GM12878 (cell line): ENCODE measurements at regions not wholly inside any gene's neighbourhood (a gene's known extent, or its start where the extent isn't known, plus 50 kb on each side); places are given as distances from the start of the nearest gene placed in this dataset.

Source experiments
- ATAC-seq: fragments of 200-7000 bp; cut with Tn5 transposase; 3 replicates; pipeline ENCODE4 v1.9.1; 2020; ENCODE audit warnings: mild to moderate bottlenecking, moderate library complexity
- BruUV-seq: library from RNA; stranded (reverse); fragments of 400-500 nt; replicated peaks from 2 replicates; lab custom pipeline; 2021; lab: Mats Ljungman, UMichigan
- CTCF ChIA-PET: fragments of 300-600 bp; sonication (Branson Sonifier 250); formaldehyde crosslinking; extraction: SDS; loops from one replicate; lab custom pipeline; 2021; ENCODE audit warnings: inconsistent platforms; lab: Yijun Ruan, JAX
- POLR2A ChIA-PET: fragments of 350-600 bp; formaldehyde crosslinking; extraction: SDS; loops from one replicate; lab custom pipeline; 2021; ENCODE audit warnings: inconsistent platforms; lab: Charles Lee
- RAD21 ChIA-PET: fragments of 300-600 bp; sonication (Branson Sonifier 250); formaldehyde crosslinking; loops from one replicate; lab custom pipeline; 2023; ENCODE audit warnings: antibody characterized with exemption; ENCODE audit not compliant: unreplicated experiment; lab: Charles Lee
- SMC1A ChIA-PET: fragments of 300-600 bp; sonication (Branson Sonifier 250); formaldehyde crosslinking; loops from one replicate; lab custom pipeline; 2023; ENCODE audit not compliant: unreplicated experiment, uncharacterized antibody; lab: Charles Lee
- DNase-seq: peaks from one replicate; pipeline ENCODE4 v3.0.0-alpha.2; 2011; ENCODE audit warnings: low read depth, low spot score
- FAIRE-seq: peaks from 3 replicates; lab custom pipeline; 2011; peaks lifted over from hg19 to GRCh38; lab: Jason Lieb, UNC
- H2AFZ ChIP-seq: 2 replicates; pipeline ENCODE4 v1.6.0; 2011; ENCODE audit warnings: low read depth, low read length, control low read depth; ENCODE audit not compliant: control insufficient read depth
- H3K27ac ChIP-seq: 2 replicates; pipeline ENCODE4 v1.5.1; 2011; ENCODE audit warnings: control low read depth; ENCODE audit not compliant: control insufficient read depth, insufficient read depth
- H3K27me3 ChIP-seq, 2 experiments: replicated peaks in 1 of 2; 2 replicates each; pipeline versions ENCODE4 v1.6.0 to v1.6.1; 2011; ENCODE audit warnings: low read length in 1 of 2; ENCODE audit not compliant: control insufficient read depth in 2 of 2, insufficient read depth in 2 of 2
- H3K36me3 ChIP-seq, 2 experiments: 2 replicates each; pipeline ENCODE4 v1.5.1; 2011; ENCODE audit warnings: low read length in 1 of 2; ENCODE audit not compliant: control insufficient read depth in 2 of 2, insufficient read depth in 2 of 2
- H3K4me1 ChIP-seq: 2 replicates; pipeline ENCODE4 v1.6.1; 2011; ENCODE audit warnings: mild to moderate bottlenecking, low read length, moderate library complexity, mixed read lengths; ENCODE audit not compliant: control insufficient read depth, insufficient read depth
- H3K4me2 ChIP-seq: 2 replicates; pipeline ENCODE4 v1.6.0; 2011; ENCODE audit warnings: control low read depth; ENCODE audit not compliant: control insufficient read depth, insufficient read depth
- H3K4me3 ChIP-seq: fragments of 200-600 bp; sonication (generic); 2 replicates; pipeline ENCODE4 v1.5.1; 2016
- H3K79me2 ChIP-seq: 2 replicates; pipeline ENCODE4 v1.6.0; 2011; ENCODE audit warnings: low read length; ENCODE audit not compliant: control insufficient read depth, insufficient read depth
- H3K9ac ChIP-seq: 2 replicates; pipeline ENCODE4 v1.8.0; 2011; ENCODE audit warnings: low read length, control low read depth, mixed read lengths; ENCODE audit not compliant: control insufficient read depth, insufficient read depth
- H3K9me3 ChIP-seq: replicated peaks from 3 replicates; pipeline ENCODE4 v1.5.1; 2011; ENCODE audit warnings: mild to moderate bottlenecking, low read length; ENCODE audit not compliant: control insufficient read depth, insufficient read depth
- H4K20me1 ChIP-seq: 2 replicates; pipeline ENCODE4 v1.6.0; 2011; ENCODE audit not compliant: control insufficient read depth, insufficient read depth
- BMI1 ChIP-seq: fragments of 450-650 bp; IDR thresholded peaks from 2 replicates; pipeline ENCODE4 v1.6.1; 2016; ENCODE audit warnings: mild to moderate bottlenecking, moderate library complexity, borderline replicate concordance
- CHD4 ChIP-seq: fragments of 200-600 bp; sonication (generic); IDR thresholded peaks from 2 replicates; pipeline ENCODE4 v1.6.1; 2016; ENCODE audit warnings: mild to moderate bottlenecking
- EZH2 ChIP-seq: IDR thresholded peaks from 2 replicates; pipeline ENCODE4 v1.6.1; 2012; ENCODE audit warnings: low read depth, mild to moderate bottlenecking, control low read depth, inconsistent platforms, low read length, borderline replicate concordance; ENCODE audit not compliant: control insufficient read depth
- HDAC6 ChIP-seq: fragments of 200-600 bp; sonication (generic); IDR thresholded peaks from one replicate; pipeline ENCODE4 v1.8.0; 2017; ENCODE audit warnings: antibody characterized with exemption; ENCODE audit not compliant: unreplicated experiment
- LARP7 ChIP-seq: fragments of 450-650 bp; IDR thresholded peaks from 2 replicates; pipeline ENCODE4 v1.6.1; 2017; ENCODE audit warnings: mild to moderate bottlenecking
- MEF2B ChIP-seq: fragments of 450-650 bp; IDR thresholded peaks from 2 replicates; pipeline ENCODE4 v1.6.1; 2018; ENCODE audit warnings: mild to moderate bottlenecking, moderate library complexity; ENCODE audit not compliant: partially characterized antibody, poor library complexity, severe bottlenecking
- MYB ChIP-seq: fragments of 150-350 bp; IDR thresholded peaks from 2 replicates; pipeline ENCODE4 v1.6.1; 2014; ENCODE audit warnings: mild to moderate bottlenecking, low read depth, low read length, borderline replicate concordance
- NBN ChIP-seq: fragments of 450-650 bp; IDR thresholded peaks from 2 replicates; pipeline ENCODE4 v1.6.1; 2016
- POLR2AphosphoS5 ChIP-seq: IDR thresholded peaks from 2 replicates; pipeline ENCODE4 v1.6.1; 2011; ENCODE audit warnings: mild to moderate bottlenecking, low read length, inconsistent platforms
- RBBP5 ChIP-seq: fragments of 200-600 bp; sonication (generic); conservative IDR thresholded peaks from 2 replicates; pipeline ENCODE4 v1.6.1; 2016
- SIX5 ChIP-seq: IDR thresholded peaks from 2 replicates; pipeline ENCODE4 v1.6.1; 2011; ENCODE audit warnings: mild to moderate bottlenecking, low read depth, low read length, moderate library complexity; ENCODE audit not compliant: severe bottlenecking
- STAT3 ChIP-seq: IDR thresholded peaks from 2 replicates; pipeline ENCODE4 v1.6.1; 2011; ENCODE audit warnings: low read depth, low read length, improper control_type of control experiment
- SUZ12 ChIP-seq: fragments of 200-600 bp; sonication (generic); IDR thresholded peaks from one replicate; pipeline ENCODE4 v1.6.1; 2018; ENCODE audit warnings: antibody characterized with exemption, mild to moderate bottlenecking; ENCODE audit not compliant: unreplicated experiment
- TCF7 ChIP-seq: IDR thresholded peaks from 2 replicates; pipeline ENCODE4 v1.6.1; 2014; ENCODE audit warnings: antibody characterized with exemption, borderline replicate concordance
- WRNIP1 ChIP-seq: IDR thresholded peaks from 2 replicates; pipeline ENCODE4 v1.6.1; 2011; ENCODE audit warnings: low read depth, low read length, improper control_type of control experiment, borderline replicate concordance
- WGBS: methylation state at CpG from one replicate; pipeline ENCODE4 v1.1.6; 2016; ENCODE audit warnings: low lambda C conversion rate; ENCODE audit not compliant: insufficient replicate concordance, insufficient coverage; ENCODE audit errors: missing lambda C conversion rate; 5-methylcytosine and 5-hydroxymethylcytosine counted together
- in situ Hi-C: fragments of 300-500 bp; cut with MboI; formaldehyde crosslinking; loops from 9 replicates; pipeline ENCODE4 v1.14.3; 2018; ENCODE audit warnings: mixed read lengths
- intact Hi-C: fragments of 100-400 bp; cut with micrococcal nuclease; formaldehyde crosslinking; loops from one replicate; pipeline ENCODE4 v1.14.2; 2022; ENCODE audit not compliant: unreplicated experiment

- SMC1A ChIA-PET = interaction anchor here (1.3 to 1.8 kb wide), 3 partner anchors 14 to 121 kb away, joined by 3 to 4 read pairs (median 3); no protein-coding TSS in a partner anchor
- peaks cover 9% of the 10 kb centered on the region for H3K4me1 ChIP-seq
- BruUV-seq = no TSS peak
- H4K20me1 ChIP-seq = no peaks in the 10 kb centered on the region
- no peak overlapping the region for H3K4me2 ChIP-seq
- H3K36me3 ChIP-seq = no peaks in the 10 kb centered on the region
- FAIRE-seq (no peak), DNase-seq (no peak), ATAC-seq (no peak)
- intact Hi-C loops (no loop called here), in situ Hi-C loops (no loop called here)
- no peak overlapping the region for H2AFZ ChIP-seq
- POLR2A ChIA-PET = no interaction called here
- RAD21 ChIA-PET = no interaction called here
- 26% methylated on average over 3 of the region's 3 CpGs for WGBS
- H3K4me3 ChIP-seq = no peak overlapping the region
- no peaks in the 10 kb centered on the region for H3K27me3 ChIP-seq
- no peaks in the 10 kb centered on the region for H3K79me2 ChIP-seq
- H3K9ac ChIP-seq = no peak overlapping the region
- H3K9me3 ChIP-seq = no peaks in the 10 kb centered on the region
- no peak overlapping the region for H3K27ac ChIP-seq
- TF ChIP-seq SUZ12 (no peak), STAT3 (no peak)
- CTCF ChIA-PET = interaction anchor here (1.1 kb wide), 1 partner anchor 38 kb away, joined by 3 read pairs; no protein-coding TSS in a partner anchor
Measured at GRCh38 chr4:90030953-90031352, 96.2 kb upstream of the CCSER1 start.

DNA sequence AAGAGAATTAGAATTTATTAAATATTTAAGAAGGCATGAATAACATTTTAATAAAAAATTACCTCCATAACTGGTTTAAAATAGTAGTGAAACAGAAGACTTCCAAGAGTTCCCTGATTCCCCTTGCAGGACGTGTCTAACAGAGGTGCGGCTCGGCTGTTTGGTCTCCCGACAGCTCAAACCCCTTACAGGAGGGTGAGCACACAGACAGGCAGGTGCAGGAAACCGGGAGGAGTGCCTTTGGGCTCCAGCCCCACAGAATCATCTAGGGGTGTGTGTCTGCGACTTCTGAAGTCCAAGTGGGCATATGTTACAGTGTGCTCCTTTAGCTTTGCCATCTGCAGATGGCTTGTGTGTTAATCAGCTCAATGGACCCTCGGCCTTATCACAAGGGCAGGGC, 88.1 kb upstream of the CCSER1 start:
- Histone ChIP-seq H4K20me1 (no peaks in the 10 kb centered on the region), H3K27me3 (no peaks in the 10 kb centered on the region), H3K36me3 (no peaks in the 10 kb centered on the region), H3K9me3 (no peaks in the 10 kb centered on the region), H3K4me3 (no peak overlapping the region), H3K9ac (no peak overlapping the region), H3K27ac (no peak overlapping the region), H2AFZ (no peak overlapping the region), H3K4me2 (no peak overlapping the region), H3K79me2 (no peaks in the 10 kb centered on the region), H3K4me1 (no peaks in the 10 kb centered on the region)
- no peak for DNase-seq
- no peak for TF ChIP-seq SUZ12
- TF ChIP-seq CHD4 = no peak
- TF ChIP-seq SIX5 = no peak
- no peak for TF ChIP-seq TCF7
- no peak for TF ChIP-seq HDAC6
- no peak for TF ChIP-seq NBN
- TF ChIP-seq BMI1 = no peak
- TF ChIP-seq LARP7 = no peak
- TF ChIP-seq POLR2AphosphoS5 = no peak
- no peak for TF ChIP-seq RBBP5
- no peak for TF ChIP-seq WRNIP1
- TF ChIP-seq EZH2 = no peak
- no peak for TF ChIP-seq MEF2B
- no peak for TF ChIP-seq MYB
- ChIA-PET RAD21 (no interaction called here), POLR2A (no interaction called here), CTCF (no interaction called here), SMC1A (no interaction called here)
- ATAC-seq = no peak
- no peak for FAIRE-seq
- WGBS = 17% methylated on average over 7 of the region's 7 CpGs
- BruUV-seq = no TSS peak
- intact Hi-C loops (no loop called here), in situ Hi-C loops (no loop called here)
